IPS-NIHi11 (cell line): ENCODE measurements at regions not wholly inside any gene's neighbourhood (a gene's known extent, or its start where the extent isn't known, plus 50 kb on each side); places are given as distances from the start of the nearest gene placed in this dataset.
"Not testable (repeated sequence)": the region's sequence is repeated elsewhere in the genome, so short reads cannot be mapped to it uniquely, and the experiment has no call there.

Experiments used
- DNase-seq: peaks from one replicate; pipeline ENCODE4 v3.0.0; 2012; ENCODE audit warnings: mixed read lengths, low spot score

DNA sequence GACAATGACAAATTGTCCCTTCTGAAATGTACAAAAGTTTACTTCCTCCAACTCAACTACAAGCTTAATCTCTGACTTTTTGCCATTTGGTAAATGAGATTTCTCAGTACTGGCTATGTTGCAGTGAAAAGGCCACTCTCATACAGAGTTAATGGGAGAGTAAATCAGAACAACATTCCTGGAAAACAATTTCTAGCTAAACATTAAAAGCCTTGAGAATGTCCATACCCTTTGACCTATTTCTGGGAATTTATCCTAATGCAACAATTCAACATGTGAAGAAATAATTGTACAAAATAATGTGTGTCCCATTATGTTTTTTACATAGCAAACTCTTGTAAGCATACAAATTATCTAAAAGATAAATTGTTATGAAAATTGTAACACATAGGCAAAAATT is 56.3 kb upstream of the SPEF2 start:
- no peak for DNase-seq

DNA sequence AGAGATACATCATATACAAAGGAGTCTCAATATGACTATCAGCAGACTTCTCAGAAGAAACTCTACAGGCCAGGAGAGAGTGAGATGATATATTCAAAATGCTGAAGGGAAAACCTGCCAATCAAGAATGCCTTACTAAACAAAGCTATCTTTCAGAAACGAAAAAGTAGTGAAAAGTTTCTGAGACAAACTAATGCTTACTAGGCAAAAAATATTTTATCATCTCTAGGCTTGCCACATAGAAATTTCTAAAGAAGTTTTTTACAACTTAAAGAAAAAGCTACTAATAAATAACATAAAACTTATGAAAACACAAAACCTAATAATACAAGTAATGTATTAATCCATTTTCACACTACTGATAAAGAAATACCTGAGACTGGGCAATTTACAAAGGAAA is 59.9 kb upstream of the SPEF2 start:
- DNase-seq = no peak

DNA sequence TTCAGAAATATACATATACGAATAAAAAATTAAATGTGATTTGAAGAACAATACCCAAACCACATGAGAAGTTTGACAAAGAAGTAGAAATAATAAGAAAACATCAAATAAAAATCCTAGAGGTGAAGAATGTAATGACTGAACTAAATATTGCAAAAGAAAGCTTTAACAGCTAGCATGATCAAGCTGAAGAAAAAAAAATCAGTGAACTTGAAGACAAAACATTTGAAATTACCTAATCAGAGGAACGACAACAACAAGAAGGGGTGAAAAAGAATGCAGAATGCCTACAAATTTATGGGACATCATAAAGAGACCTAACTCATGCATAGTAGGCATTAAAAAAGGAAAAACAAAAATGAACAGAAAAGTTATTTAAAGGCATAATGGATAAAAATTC is 60.5 kb upstream of the SPEF2 start:
- no peak for DNase-seq

DNA sequence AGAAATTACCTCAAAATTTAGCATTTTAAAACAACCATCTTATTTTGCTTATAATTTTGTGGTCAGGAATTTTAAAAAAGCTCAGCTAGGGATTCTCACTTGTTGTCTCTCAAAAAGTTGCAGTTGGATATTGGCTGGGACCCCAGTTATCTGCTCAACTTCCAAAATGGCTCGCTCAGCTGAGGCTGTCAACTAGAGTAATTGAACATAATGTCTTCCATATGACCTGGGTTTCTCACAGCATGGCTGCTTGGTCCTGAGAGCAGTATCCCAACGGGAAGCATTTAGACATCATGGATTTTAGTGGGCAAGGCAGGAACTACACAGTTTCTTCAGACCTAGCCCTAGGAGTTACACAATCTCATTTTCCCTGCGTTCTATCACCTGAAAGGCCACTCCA is 63.6 kb upstream of the SPEF2 start:
- DNase-seq = no peak

DNA sequence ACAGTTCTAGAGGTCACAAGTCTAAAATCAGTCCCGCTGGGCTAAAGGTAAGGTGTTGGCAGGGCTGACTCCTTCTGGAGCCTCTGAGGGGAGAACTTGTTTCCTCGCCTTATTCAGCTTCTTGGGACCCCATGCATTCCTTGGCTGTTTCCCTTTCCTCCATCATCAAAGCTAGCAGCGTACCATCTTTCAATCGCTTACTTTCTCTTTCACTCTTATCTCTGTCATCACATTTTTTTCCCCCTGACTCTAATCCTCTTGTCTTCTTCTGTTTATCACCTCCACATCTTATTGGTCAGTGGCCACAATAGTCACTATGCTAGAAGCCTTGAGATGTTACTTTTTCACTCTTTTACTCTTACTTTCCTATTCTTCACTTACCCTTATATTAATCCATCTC is 72.5 kb upstream of the SPEF2 start:
- DNase-seq = no peak

DNA sequence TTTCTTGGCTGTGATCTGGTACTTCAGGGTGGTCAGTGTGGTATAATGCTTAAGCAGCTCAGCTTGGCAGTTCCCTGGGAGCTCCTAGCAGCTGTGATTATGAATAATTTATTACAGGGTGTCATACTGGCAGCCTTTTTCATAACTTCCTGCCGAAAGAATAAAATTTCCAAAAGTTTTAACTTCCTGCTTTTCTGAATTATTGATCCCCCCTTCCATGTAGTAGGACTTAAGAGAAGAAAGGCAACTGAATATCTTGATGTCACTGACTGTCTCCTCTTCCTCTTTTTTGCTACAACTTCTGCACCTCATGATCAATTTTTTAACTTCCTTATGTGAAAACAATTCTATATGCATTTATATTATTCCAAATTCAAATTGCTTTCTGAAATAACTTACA is 74.3 kb upstream of the SPEF2 start:
- no peak for DNase-seq

DNA sequence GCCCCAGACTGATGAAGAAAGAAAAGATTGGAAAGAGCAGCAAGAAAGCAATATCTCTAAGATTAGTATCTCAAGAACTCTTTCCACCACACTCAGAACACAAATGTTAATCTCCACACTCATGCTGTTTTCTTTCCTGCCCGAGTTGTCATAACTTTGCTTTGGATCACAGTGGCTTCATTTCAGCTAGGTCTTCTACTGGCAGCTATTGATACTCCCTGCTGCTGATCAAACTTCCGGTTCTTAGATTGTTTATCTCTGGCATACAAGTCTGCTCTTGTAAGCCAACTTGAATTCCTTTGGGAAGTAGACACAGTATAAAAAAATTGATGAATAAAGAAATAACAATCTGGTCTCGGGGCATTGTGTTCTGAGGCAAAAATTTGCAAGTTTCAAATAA is 77.7 kb upstream of the SPEF2 start:
- no peak for DNase-seq

DNA sequence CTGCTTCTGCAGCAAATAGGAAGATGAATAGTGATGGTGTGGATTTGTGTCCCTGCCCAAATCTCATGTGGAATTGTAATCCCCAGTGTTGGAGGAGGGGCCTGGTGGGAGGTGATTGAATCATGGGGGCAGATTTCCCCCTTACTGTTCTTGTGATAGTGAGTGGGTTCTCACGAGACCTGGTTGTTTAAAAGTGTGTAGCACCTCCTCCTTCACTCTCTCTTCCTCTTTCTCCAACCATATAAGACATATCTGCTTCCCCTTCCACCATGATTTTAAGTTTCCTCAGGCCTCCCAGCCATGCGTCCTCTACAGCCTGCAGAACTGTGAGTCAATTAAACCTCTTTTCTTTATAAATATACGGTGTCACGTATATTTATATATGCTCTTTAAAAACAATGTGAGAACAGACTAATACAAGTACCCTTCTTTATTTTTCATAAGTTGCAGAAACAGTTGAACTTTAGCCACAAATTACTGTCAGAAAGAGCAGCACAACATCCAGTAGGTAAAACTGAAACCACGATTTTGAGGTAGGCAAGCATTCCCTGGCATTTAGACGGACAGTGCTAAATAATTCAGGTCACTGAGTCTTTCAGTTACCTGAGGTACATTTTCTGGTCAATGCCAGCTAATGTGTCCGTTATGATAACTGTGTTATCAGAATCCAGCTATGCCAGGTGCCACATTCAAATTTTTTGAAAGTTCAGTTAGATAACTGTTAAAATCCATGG is 79.3 kb upstream of the SPEF2 start:
- DNase-seq = no peak

DNA sequence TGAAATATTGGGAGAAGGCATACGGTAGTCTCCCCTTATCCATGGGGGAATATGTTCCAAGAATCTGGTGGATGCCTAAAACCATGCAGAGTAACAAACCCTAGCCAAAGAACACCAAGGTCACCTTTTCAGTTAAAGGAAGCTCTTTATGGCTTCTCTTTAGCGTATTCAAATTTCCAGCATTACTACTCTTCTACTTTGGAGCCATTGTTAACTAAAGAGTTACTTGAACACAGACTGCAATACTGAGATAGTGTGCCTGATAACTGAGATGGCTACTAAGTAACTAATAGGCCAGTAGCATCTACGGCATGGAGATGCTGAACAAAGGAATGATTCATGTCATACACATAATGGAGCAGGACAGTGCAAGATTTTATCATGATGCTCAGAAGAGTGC is 84.5 kb upstream of the SPEF2 start:
- DNase-seq = no peak

DNA sequence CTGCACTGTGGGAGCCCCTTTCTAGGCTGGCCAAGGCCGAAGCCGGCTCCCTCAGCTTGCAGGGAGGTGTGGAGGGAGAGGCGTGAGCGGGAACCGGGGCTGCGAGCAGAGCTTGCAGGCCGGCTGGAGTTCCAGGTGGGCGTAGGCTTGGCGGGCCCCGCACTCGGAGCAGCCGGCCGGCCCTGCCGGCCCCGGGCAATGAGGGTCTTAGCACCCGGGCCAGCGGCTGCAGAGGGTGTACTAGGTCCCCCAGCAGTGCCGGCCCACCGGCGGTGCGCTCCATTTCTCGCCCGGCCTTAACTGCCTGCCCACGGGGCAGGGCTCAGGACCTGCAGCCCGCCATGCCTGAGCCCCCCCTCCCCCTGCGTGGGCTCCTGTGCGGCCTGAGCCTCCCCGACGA is 86.1 kb upstream of the SPEF2 start:
- not testable (repeated sequence) for DNase-seq

DNA sequence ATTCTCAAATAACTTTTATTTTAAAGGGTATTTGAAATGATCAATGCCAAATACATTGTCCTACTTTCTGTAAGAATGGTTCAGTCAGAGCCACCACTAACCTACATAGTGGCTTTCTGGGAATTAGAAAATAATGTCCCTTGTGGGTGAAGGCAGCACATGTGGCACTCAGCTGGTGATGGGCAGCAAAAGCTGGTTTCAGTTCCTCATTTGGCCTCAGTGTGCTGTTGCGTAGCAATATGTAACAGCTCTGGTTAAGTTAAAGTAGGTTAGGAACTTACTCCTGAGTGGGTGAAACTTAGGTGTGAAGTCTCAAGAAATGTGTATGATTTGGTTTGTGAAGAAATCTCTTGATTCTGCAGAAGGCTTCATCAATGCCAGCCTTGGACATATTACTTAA is 99.6 kb upstream of the SPEF2 start:
- DNase-seq = no peak

DNA sequence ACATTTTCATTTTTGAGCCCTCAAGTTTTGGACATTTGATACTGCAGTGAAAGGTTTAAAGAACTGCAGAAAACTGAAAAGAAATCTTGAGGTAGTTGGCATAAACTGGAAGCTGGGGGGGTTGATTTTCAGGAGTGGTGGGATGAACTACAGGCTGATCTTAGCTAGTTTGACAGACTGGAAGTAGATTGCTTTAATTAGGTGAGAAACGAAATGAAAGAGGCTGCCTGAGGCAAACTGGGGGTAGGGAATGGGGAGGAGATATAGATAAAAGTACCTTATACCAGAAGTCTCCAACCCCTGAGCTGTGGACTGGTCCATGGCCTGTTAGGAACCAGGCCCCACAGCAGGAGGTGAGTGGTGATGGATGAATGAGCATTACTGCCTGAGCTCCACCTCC is 101.4 kb upstream of the SPEF2 start:
- no peak for DNase-seq

DNA sequence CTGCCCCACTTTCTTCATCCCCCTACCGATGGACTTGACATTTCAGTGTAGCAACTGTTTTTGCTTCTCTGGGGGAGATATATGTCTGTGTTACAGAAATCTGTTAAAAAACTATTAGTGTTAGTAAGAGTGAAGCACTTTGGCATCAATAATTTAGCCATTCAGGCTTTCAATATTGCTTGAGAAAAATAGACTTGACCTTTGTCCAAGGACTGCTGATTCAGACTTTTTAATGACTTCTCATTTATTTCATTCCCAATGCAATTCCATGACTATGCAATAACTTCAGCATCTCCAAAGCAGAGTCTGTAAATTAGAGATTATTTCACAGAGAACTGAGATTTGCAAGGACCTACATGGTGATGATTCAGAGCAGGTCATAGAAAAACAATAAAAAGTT is 104.1 kb upstream of the SPEF2 start:
- no peak for DNase-seq

DNA sequence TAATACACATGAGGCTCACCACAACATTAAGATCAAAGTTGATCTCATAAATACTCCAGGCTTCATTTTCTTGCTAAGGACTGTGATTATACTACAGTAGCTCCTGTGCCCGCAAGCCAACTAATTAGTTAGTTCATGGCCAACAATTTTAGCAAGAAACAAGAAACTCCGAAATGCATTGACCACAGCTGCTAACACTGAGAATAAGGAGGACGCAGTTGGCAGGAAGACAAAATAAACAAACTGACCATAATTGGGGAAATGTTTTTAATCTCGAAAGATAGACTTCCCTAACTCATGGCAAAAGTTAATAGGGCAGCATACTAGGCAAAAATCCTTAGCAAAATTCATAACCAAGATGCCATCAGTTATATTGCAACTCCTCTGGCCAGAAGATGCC is 115.5 kb upstream of the SPEF2 start:
- DNase-seq = no peak

DNA sequence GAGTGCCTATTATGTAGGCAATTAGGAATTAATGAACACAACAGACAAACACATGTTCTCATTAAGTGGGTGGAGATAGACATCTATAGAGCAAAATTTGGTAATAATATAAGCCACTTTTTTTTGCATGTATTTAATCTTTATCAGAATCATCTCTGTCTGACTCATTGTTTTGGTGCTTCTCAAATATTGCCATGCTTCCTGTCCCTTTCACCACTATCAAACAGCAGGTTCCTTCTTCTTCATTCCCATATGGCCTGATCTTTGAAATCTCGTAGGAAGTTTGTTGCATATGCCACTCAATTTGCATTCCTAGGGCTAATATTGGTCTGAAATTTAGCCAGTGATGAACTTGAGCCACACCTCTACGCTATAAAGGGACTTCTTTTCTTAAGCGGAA is 128.9 kb upstream of the SPEF2 start:
- DNase-seq = no peak

DNA sequence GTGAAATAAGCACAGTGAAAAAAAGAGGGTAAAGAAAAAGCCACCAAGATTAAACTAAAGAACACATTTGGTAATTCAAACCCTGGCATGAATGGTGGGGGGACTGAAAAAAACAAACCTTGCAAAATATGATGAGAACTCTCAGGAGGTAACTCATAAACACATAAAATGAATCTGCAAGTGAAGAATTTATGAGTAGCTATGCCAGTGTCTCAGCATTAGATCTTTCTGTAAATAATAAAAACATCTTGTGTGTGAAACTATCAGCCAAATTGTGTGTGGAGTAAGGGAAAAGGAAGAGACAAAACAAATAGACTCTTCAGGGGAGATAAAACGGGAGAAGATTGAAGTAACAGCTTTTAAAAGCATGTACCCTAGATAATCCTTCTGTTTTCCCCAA is 129.6 kb upstream of the SPEF2 start:
- DNase-seq = no peak

DNA sequence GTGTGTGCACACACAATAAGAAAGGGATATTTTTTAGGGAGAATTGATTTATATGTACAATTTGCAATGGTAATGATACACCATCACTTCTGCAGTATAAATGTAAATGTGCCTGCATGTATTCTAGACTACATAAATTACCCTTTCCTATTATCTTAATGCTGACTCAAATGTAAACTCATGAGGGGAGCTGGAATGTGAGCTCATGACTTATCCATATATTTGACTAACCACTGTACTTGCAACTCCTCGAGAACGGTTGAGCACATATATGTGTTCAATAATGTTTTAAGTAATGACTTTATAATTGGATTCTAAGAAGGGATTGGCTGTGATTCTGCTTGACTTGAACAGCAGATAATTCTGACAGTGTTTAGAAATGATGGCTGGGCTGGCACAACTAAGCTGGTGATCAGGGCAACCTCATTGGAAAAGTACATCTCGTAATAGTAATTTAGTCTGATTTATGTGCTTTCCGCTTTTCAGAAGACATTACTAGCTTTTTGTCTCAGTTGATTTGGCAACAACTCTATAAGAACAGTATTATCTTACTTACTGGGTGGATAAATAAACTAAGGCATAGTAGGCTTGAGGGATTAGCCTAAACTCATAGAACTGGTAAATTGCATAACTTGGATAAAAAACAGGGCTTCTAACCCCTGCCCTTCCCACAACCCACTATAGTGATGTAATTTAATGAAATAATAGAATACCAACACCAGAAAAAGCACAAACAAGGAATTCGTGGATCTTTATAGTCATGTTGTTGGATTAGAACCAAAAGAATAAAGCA is 130.2 kb upstream of the SPEF2 start:
- no peak for DNase-seq

DNA sequence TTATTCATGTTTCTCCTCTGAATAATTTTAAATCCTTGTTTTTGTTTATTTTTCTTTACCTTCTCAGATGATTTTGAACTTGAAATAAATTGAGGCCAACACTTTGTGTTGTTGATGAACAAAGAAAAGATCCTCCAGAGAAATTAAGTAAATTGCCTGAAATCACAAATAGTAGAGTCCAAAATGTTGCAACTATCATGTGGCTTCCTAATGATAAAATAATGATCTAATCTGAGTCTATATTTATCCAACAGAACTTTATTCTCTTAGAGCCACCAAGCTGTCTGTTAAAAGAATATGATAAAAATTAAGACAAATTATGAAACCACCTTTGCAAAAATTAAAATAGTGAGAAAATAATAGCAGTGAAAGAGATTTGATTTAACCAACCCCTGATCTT is 132.2 kb upstream of the SPEF2 start:
- DNase-seq = no peak

DNA sequence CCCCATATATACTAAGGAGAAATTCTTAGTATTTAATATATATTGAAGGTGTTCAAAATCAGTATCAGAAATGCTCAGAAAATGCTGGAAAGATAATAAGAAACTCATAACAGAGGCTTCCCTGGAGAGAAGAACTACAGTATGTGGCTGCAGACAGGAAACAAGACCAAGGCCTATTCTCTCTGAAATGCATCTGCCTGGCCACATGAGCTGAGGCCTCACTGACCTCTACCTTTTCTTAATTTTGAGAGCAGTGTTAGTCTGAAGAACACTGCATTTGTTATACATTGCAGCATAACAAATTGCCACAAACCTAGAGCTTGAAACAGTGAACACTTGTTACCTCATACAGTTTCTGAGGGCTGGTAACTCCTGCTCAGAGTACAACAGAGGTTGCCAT is 133.4 kb upstream of the SPEF2 start:
- DNase-seq = no peak

DNA sequence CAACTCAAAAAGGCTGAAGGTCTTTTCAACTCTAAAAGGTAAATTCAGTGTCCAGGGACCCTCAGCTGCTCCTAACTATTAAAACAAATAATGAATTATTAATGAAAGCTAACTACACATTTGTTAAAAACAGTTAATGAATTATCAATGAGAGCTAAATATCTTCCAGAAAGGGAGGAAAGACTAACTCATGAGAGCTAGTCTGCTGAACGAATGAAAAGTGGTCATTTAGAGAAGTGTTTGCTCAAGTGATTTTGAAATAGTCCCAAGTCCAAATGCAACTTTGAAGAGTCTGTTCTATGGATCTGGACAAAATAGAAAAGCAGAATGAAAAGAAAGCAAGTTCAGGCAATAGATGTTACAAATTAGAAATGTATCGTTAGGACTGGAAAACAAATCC is 133.9 kb upstream of the SPEF2 start:
- DNase-seq = no peak

DNA sequence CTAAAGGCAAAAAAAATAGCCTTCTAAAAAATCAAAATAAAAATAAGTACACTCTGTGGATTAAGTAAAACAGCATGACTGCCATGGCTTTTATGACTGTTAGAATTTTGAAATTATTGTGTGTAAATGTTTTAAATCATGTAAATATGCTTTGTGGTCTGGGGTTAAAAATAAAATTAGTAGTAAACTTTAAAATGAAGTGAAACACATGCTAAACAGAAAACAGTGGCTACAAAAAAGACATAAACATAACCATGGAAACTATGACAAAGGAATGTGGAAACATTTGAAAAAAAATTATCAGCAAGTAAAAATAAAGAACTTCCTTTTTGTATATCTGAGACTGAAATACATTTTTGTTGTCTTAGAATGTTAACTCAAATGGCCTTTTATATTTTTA is 134.5 kb upstream of the SPEF2 start:
- DNase-seq = no peak

DNA sequence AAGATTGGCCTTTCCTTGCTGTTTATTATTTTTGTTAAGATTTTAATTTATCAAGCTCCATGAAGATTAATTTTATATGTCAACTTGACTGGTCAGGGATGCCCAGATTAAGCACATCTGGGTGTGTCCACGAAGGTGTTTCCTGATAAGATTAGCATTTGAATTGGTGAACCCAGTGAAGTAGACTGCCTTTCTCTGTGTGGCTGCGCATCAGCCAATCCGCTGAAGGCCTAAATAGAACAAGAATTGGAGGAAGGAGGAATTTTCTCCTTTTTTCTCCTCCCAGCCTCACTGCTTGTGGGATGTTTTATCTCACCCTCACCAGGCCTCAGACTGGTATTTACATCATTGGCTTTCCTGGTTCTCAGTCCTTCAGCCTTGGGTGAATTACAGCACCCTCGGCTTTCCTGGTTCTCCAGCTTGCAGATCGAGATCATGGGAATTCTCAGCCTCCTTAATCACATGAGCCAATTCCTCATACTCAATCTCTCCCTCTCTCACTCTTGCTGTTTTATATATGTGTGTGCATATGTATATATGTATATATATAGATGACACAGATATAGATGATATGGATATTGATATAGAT is 135.4 kb upstream of the SPEF2 start:
- DNase-seq = no peak

DNA sequence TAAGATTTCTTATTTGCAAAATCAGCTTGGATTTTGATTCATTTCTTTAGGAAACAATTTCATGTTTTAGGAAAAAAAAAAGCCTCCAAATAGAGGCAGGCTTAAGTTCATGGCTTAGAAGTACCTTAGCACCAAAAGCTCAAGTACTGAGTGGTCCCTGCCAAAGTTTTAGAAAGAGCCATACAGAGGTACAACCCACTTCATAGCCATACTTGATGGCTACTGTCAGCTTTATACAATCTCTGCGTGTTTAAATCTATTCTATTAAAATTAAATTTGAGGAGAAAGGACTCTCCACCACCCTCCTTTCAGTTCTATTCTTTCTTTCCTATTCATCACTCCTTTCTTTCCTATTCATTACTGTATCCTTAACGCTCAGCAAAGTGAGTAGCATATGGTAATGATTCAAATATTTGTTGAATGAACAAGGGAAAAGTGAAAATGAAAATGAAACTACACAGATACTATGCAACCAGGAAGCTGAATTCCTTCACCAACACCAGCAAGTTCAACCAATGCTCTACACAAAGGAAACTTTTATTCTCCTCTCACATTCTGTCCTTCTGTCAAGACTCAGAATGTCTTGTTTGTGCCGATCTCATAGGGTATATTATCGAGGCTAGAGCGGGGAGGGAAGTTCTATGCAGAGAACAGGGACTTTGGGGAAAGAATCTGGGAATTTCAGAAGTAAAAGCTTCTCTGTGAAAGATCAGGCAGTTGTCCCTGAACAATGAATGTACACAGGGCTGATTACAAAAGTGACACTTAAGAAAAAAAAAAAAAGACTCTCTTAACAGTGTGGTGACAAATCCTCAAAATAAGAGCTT is 138.6 kb upstream of the SPEF2 start:
- DNase-seq = no peak
